HG02678 (cell line): ENCODE measurements at regions not wholly inside any gene's neighbourhood (a gene's known extent, or its start where the extent isn't known, plus 50 kb on each side); places are given as distances from the start of the nearest gene placed in this dataset.
A peak's percentile ranks its signal among the peaks of the same experiment; 100 is the strongest.

ENCODE experiments used
- ATAC-seq: cut with Tn5 transposase; IDR thresholded peaks from one replicate; pipeline ENCODE4 v1.9.1; 2021; ENCODE audit warnings: mild to moderate bottlenecking, moderate library complexity; ENCODE audit not compliant: unreplicated experiment

DNA sequence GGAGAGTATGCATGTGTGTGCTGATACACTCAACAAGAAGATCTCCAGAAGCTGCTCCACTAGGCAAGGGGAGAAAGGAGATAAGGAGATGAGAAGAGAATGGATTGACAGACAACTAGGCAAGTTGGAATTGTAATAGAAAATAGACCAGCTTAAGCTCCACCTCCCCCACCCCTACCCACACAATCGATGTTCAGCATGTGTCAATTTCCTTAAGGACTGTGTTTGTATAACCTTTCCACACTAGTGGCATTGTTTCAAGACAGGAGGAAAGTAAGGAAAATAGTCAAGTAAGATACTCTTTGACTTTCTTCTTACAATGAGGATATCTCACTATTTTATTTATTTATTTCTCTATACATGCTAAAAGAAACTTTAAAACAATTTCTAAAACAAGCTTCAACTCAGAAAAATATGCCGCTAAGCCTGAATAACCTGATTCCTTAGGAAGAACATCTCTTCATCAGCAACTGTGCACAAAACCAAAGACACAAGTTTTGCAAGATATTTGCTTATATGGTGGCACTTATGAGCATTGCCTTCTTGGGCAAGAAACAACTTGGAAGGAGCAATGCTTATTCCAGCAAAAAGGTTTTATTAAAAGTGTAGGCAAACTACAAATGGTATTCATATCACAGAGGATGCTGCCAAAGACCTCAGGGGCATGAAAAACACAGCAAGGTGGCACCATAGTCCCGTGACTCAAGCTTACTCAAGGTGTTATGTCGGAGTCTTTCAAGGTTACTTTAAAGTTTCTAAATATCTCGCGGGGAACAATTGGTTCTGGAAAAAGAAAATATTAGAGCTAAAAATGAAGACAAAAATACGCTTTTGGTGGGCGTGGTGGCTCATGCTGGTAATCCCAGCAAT lies 249.1 kb downstream of the COL12A1 start:
- no peak for ATAC-seq

DNA sequence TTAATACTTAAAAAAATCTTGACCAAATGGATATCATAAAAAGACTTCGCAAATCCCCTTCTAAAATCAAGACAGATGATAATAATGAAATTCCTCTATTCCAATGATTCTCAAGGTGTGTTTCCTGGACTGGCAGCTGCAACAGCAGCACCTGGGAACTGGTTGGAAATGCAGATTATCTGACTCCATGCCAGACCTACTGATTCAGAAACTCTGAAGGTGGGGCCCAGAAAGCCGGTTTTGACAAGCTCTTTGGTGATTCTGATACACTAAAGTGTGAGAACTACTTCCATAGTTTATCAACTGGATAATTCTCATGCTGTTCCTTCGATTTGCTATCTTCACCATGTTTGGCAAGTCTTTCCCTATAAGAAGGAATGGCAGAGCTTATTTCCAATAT lies 252.1 kb downstream of the COL12A1 start:
- ATAC-seq, result no peak

DNA sequence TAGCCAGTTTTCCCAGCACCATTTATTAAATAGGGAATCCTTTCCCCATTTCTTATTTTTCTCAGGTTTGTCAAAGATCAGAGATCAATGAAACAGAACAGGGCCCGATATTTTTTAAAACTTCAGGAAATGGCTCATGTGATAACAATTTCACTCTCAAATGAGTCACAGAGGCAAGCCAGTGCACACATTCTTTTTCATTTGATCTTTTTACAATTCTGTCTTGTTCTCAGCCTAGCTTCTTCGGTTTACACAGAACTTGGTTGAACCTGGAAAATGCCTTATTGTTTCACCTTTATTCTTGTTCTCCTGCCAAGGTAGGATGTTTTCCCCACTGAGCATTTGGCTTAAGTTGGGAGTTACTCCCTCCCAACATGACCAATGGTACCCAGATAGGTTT lies 258.9 kb downstream of the COL12A1 start:
- ATAC-seq, result no peak

DNA sequence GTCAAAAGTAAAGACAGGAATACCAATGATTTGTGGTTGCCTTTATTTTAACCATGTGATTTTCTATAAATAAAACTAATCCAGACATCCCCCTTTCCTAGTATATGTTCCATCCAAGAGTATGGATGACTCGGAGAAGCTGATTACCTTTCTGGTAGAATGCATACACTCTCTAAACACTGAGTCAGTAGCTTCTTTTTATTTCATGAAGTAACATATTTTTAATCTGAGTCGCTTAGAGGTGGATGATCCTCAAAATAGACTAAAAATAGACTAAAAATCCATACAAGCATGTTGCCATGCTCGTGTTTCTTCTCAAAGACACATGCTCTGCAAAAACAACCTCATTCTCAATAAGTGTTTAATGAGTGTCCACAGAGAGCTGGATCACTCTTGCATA lies 263.7 kb downstream of the COL12A1 start:
- no peak for ATAC-seq

DNA sequence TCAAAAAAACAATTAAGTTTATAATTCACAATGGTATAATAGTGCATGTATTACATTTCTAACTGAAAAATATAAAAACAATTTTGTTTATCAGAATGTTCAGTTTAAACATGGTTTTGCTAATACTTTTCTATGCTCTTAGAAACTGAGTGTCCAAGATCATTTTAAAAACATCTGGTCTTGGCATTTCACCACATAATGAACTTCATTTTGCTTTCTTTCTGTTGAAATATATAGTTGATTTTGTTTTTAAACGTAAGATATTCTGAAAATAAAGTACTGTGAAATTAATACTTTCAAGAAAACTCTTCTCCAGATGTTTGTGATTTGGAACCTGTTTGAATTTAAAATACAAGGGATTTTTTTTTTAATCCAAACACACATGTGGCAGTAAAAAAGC lies 264.4 kb downstream of the COL12A1 start:
- ATAC-seq, result no peak

DNA sequence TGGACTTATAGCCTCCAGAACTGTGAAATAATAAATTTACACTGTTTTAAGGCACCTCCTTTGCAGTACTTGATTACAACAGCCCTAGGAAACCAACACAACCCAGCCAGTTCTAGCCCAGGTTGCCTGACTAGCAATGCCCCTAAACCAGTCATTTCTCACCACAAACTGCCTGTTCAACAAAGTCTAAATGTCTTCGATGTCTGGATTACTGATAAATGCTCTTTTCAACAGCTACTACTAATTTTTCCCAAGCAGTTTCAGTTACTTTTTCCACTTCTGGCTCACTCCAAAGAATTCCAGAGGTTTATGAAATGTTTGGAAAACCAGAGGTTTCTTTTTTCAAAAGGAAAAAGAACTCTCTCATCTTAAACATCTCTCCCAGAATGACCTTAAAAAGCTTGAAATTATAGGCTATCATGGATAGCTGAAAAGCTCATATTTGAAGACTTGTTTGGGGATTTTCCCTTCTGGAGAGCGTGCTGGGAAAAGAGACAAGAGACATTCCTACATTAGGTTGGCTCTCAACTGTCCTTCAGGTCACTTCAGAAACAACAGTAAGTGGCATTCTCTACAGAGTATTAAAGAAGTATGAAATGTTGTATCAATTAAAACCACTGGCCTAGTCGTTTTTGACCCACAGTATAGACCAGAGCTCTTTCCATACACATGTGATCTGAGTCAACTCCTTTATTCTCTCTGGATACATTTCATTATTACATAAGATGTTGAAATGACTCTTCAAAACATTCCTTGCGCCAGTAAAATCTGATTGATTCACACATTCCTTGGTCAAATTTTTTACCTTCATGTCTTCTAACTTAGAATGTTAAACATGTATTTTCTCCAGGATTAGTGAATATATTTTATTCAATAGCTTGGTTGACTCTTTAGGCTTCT lies 265.9 kb downstream of the COL12A1 start:
- no peak for ATAC-seq

DNA sequence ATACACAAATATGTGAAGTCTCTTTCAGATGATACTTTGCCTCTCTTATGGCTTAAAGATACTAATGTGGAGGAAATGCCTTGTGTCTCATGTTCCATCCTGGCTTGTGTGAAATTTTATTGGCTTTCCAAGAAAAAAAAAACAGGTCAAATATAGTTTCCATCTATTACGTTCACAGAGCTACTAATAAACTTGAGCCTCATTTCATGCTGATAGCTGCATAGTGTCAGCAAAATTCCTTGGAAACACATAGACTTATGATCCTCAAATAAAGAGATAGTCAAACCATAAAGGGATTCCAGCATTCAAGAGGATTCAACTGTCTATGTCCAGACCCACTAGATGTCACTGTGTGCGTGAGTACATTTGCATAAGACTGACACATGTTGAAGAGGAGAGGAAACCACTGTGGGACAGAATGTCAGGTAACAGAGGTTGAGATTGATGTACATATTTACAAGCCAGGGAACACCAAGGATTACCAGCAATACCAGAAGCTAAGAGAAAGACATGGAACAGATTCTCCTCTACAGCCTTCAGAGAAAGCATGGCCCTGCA lies 266.6 kb downstream of the COL12A1 start:
- ATAC-seq, result peak; percentile 50

DNA sequence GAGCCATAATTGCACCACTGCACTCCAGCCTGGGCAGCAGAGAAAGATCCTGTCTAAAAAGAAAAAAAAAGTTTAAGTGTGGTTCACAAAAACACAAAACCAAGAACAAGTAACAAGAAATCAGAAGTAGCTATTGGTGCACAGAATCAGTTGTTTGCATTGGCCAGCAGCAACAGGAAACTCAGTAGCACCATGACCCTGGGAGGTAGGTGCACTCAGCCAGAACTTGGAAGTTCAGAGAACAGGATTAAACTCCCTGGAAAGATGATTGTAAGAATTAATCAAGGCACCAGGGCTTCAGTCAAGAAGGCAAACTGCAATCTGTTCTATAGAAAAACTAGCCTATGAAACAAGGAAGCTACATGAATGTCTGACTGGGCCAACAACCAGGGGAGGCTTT lies 267.9 kb downstream of the COL12A1 start:
- no peak for ATAC-seq

DNA sequence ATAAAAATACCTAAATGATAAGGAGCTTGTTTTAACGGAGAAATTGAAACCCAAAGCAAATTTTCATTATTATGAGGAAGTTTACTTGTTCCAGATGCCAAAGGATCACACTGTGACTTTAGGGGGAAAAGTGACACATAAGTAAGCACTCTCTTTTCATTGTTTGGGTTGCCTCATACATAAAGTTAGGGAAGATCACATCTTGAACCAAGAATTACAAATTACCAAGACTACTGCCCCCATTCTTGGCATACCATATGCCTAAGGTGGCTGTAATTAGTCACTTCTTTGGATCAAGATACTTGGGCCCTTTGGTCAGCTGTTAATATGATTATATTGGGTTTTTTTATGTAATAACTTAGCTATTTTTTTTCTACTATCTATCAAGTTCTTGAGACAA lies 269.0 kb downstream of the COL12A1 start:
- ATAC-seq, result no peak

DNA sequence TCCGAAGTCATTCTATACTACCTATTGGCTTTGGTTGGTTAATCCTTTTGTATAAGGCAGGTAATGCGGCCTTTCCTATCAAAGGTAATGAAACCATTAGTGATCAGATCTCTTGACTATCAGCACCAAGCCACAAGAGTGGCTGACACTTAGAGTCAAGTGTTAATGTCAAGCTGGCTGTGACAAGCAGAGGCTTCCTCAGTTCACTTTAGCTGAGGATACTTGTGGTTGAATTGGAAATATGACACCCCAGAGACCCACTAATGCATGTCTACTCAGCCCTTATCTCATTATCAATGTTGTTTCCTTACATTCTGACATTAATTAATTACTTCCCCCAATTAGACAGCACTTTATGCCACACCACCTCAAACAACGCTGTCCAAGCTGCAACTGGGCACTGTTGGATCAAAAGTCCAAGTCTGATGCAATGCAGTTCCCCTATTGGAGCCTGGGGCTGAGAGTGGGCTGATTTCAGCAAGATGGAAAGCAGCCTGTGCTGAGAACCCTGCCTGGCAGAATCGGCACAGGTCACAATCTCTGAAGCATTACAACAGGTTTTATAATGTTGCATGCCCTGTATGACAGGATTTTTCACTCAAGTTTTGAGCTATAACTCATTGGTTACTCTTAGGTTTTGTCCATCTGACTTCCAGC lies 273.5 kb downstream of the COL12A1 start:
- ATAC-seq, result no peak

DNA sequence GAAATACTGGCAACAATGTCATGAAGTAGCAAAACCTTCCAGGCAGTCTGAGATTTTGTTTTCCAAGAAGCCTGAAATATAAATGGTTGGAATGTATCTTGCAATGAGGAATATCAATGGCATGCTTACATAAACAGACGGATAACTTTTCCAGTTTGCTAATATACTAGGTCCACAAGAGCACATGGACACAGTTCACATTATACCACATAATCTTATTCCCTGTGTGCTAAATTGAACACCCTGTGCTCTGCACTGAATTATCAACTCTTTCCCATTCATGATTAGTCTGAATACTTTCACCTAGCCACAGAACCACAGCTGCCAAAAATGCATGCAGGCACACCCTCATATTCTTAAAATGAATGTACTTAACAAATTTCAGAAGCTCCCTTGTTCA lies 274.3 kb downstream of the COL12A1 start:
- no peak for ATAC-seq

DNA sequence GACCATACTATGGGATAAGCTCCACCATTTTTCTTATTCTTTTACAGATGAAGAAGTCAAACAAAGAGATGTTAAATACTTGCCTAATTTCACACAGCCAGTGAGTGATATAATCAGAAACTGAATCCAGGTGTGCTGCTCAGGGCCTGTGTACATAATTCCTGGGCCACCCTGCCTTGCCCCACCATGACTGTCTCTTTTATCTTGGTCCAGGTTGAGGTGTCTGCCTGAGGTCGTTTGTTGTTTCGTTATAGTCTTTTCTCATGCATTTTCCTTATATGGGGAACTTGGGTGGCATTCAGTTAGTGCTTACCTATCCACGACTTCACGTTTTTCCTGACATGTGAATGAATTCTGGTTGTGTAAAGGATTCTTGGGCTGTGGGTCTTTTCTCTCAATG lies 277.6 kb downstream of the COL12A1 start:
- no peak for ATAC-seq

DNA sequence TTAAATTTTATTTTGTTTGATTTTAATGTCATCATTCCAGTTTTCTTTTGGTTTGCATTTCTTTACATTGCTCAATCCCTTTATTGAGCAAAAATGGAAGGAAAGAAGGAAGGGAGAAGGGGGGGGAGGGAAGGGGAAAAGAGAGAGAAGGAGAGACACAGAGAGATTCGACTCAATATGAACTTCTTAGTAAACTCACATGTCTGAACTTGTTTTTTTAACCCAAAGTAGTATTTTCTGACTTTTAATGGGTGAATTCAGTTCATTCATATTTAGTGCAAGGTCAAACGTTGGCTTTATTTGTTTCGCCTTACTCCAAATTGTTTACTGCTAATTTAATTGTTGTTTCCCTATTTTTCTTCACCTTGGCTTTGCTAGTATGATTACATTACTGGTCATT lies 278.6 kb downstream of the COL12A1 start:
- ATAC-seq, result no peak

DNA sequence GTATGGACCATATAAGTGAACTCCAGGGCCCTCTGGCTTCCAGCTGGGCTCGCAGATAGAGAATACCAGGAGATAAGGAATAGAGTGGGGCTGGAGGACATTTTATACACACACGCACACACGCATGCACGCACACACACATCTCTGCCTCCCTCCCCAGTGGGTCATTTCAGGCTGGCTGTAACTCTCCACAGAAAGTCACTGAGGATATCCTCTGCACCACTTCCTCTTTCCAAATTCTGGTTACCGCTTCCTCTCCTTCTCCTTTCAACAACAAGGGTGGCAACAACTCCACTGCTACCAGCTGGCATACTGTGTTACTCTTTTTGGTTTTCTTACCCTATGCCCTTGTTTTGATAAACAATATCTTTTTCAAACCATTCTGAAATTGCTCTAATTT lies 280.2 kb downstream of the COL12A1 start:
- peak; percentile 79 for ATAC-seq

DNA sequence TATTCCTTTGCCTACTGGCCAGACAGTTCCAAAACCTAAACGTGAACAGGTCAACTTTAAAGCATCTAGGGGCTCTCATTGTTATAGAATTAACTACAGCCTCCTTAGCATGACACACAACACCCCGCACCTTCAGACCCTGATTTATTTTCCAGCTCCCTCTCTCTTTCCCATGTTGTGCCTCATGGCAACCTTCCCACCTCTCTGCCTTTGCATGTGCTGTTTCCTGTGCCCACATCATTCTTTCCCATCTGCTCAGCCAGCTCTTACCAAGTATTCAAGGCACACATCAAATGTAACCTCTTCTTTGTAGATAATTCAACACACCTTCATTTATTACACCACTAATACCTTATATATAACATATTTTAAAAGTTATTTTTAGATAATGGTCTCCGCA lies 291.0 kb downstream of the COL12A1 start:
- ATAC-seq, result no peak

DNA sequence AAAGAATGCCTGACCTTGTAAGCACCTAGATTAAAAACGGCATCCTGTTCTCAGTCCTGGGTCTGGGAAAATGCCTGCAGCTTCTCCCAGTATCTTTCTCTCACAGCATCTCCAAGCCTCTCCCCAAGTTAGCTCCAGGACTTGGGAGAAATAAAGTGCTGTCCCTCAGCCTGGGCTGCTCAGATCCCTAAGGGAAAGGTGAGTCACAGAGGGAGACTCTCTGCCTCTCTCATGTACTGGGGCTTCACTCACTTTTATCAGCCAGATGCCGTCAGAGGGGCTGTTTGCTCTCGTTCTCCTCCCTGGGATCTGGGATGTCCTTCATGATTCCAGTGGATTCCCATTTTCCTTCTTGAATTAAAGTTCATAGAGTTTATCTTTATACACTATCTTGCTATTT lies 293.6 kb downstream of the COL12A1 start:
- ATAC-seq, result no peak

DNA sequence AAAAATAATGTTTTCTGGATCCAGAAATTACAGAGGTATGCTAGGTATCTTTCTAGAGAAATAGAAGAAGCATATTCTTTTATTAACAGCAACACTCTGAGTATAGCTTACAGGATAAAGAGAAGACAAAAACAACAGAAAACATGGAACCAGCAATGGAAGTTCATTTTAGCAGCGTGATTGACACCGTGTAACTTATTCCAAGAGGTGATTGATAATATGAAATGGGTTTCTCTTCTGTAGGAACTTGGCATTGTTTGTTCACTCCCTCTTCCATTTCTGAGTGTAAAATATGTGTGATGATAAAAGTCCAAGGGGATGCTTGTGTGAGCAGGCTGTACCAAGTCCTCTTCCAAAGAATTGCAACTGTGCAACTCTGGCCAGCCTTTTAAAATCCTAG lies 303.0 kb downstream of the COL12A1 start:
- no peak for ATAC-seq

DNA sequence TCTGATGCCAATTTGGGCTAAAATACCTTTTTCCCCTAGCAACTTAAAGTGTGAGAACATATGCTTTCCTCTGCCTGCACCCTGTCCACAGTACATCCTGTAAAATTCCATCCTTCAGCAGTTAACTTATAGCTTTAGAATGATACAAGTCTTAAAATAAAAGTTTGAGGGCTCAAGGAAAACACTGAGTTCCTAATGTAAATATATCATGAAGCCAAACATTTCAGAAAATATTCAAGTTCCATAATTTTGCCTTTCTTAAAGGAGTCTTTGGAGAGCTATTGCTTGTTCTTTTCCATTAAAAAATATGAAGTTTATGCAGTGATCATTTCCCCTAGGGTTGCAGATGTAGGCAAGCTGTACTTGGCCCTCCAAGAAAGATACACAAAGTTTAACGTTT lies 303.8 kb downstream of the COL12A1 start:
- no peak for ATAC-seq

DNA sequence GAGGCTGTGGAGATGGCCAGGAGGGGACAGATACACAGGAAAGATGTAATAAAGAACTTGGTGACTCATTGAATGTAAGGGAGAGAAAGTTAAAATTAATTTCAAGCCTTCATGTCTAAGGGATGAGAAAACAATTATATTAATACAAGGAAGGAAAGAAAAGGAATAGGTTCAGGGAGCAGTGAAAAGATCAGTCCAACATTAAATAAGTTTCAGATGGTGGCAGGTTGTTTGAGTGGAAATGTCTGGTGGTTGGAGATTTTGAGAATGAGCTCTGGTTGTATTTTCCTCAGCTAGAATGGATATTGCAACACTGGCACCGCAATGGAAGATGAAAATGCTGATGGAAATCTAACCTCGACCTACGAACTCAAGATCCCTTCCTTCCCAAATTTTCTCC lies 304.3 kb downstream of the COL12A1 start:
- ATAC-seq, result no peak

DNA sequence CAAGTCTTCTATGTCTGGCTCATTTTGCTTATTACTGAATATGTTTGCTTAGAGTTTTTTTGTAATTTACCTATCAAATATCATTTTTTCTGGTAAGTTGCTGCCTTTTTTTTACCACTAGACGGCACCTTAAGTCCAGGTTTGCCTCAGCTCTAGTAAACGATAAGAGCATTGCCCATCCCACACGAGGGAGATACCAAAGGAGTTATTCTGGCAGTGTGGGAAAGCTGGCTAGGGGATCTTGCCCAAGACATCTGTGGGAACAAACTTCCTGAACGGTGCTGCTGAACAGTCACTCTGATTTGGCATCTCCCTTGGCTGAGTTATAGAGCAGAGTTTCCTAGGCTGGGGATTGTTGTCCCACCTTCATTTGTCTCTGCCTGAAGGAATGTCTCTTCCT lies 306.4 kb downstream of the COL12A1 start:
- ATAC-seq, result no peak

DNA sequence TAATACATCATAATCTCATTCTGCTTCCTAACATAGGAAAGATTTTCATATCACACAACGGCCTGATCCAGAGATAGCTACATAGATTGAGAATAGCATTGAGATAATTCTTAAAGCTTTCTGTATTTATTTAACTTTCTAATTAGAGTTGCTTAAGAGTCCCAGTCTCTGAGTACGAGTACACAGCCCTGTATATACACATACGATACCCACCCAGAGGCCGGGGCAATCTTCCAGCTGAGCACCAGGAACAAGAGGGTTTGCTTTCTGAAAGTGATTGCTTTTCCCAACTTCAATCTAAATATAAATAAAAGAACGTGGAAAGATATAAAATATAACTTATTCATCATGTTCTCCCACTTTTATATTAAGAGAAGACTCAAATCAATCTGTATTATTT lies 313.8 kb downstream of the COL12A1 start:
- no peak for ATAC-seq
